ENCODE measurements at regions not wholly inside any gene's neighbourhood (a gene's known extent, or its start where the extent isn't known, plus 50 kb on each side); places are given as distances from the start of the nearest gene placed in this dataset.
"Not testable (repeated sequence)": the region's sequence is repeated elsewhere in the genome, so short reads cannot be mapped to it uniquely, and the experiment has no call there.

DNA sequence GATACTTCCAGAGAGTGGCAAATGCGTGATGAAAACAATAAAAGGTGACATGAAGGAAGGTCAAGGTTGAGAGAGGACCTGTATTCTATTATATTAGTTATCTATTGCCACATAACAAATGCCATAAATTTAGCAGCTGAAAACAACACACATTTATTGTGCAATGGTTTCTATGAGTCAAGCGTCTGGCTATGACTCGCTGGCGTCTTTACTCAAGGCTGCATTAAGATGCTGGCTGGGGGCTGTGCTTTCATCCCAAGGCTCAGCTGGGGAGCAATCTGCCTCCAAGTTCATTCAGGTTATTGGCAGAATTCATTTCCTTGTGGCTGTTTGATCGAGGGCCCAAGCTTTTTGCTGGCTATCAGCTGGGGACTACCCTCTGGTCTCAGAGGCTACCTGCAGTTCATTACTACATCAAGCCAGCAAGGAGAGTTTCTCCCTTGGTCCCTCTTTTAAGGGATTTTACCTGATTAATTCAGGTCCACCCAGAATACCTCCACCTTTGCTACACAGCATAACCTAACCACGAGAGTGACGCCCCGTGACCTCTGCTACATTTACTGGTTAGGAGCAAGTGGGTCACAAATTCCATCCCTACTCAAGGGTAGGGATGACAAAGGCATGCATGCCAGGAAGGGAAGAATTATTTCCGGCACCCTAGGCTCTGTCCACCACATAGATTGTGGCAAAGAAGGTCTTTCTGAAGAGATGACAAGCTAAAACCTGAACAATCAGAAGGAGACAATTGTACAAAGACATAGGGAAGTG is 549.1 kb downstream of the MN1 start:
- WGBS, 3 donors = 64 to 76% (median 76%) methylated on average over 9 of the region's 9 CpGs
- Histone ChIP-seq H3K4me1 (ENCODE audit: control insufficient read depth in 3 of 3, insufficient read depth in 2 of 3, low read depth in 1 of 3, low read length in 2 of 3) (no peaks in the 10 kb centered on the region), H3K27me3 (ENCODE audit: control insufficient read depth in 3 of 3, insufficient read depth in 3 of 3, low read length in 3 of 3) (peaks cover 0 to 2% (median 0%) of the 10 kb centered on the region in 3 donors), H3K36me3 (ENCODE audit: control insufficient read depth in 3 of 3, insufficient read depth in 2 of 3, low read depth in 1 of 3, low read length in 3 of 3) (no peaks in the 10 kb centered on the region), H3K9me3 (ENCODE audit: control insufficient read depth in 2 of 2, insufficient read depth in 1 of 2, low read depth in 1 of 2, low read length in 1 of 2) (peaks cover 0 to 26% of the 10 kb centered on the region in 2 donors), H3K4me3 (ENCODE audit: low read depth in 1 of 3, low read length in 3 of 3) (no peak overlapping the region), H3K27ac (ENCODE audit: low read depth in 1 of 3, low read length in 2 of 3) (no peak overlapping the region)
- peak; percentile 16 to 32 for DNase-seq
- FAIRE-seq = no peak

- Histone ChIP-seq H3K27ac (ENCODE audit: low read depth in 1 of 3, low read length in 2 of 3) (no peak overlapping the region), H3K9me3 (ENCODE audit: control insufficient read depth in 2 of 2, insufficient read depth in 1 of 2, low read depth in 1 of 2, low read length in 1 of 2) (peaks cover 0 to 26% of the 10 kb centered on the region in 2 donors), H3K27me3 (ENCODE audit: control insufficient read depth in 3 of 3, insufficient read depth in 3 of 3, low read length in 3 of 3) (peaks cover 0 to 2% (median 0%) of the 10 kb centered on the region in 3 donors), H3K4me1 (ENCODE audit: control insufficient read depth in 3 of 3, insufficient read depth in 2 of 3, low read depth in 1 of 3, low read length in 2 of 3) (no peaks in the 10 kb centered on the region), H3K4me3 (ENCODE audit: low read depth in 1 of 3, low read length in 3 of 3) (no peak overlapping the region), H3K36me3 (ENCODE audit: control insufficient read depth in 3 of 3, insufficient read depth in 2 of 3, low read depth in 1 of 3, low read length in 3 of 3) (no peaks in the 10 kb centered on the region)
- FAIRE-seq (no peak), DNase-seq (no peak)
- WGBS, 3 donors = 84 to 89% (median 84%) methylated on average over 9 of the region's 9 CpGs
Observed at GRCh38 chr22:27253108-27253902, 548.3 kb downstream of the MN1 start.

GRCh38 chr22:27254063-27254462 is 547.5 kb downstream of the MN1 start:
- not testable (repeated sequence) for H3K36me3 ChIP-seq (ENCODE audit: control insufficient read depth in 3 of 3, insufficient read depth in 2 of 3, low read depth in 1 of 3, low read length in 3 of 3); H3K4me3 ChIP-seq (ENCODE audit: low read depth in 1 of 3, low read length in 3 of 3); H3K27me3 ChIP-seq (ENCODE audit: control insufficient read depth in 3 of 3, insufficient read depth in 3 of 3, low read length in 3 of 3); FAIRE-seq; H3K27ac ChIP-seq (ENCODE audit: low read depth in 1 of 3, low read length in 2 of 3); DNase-seq; H3K4me1 ChIP-seq (ENCODE audit: control insufficient read depth in 3 of 3, insufficient read depth in 2 of 3, low read depth in 1 of 3, low read length in 2 of 3)
- WGBS, 3 donors = 75 to 86% (median 79%) methylated on average over 5 of the region's 5 CpGs
- peaks cover 0 to 26% of the 10 kb centered on the region in 2 donors for H3K9me3 ChIP-seq (ENCODE audit: control insufficient read depth in 2 of 2, insufficient read depth in 1 of 2, low read depth in 1 of 2, low read length in 1 of 2)

DNA sequence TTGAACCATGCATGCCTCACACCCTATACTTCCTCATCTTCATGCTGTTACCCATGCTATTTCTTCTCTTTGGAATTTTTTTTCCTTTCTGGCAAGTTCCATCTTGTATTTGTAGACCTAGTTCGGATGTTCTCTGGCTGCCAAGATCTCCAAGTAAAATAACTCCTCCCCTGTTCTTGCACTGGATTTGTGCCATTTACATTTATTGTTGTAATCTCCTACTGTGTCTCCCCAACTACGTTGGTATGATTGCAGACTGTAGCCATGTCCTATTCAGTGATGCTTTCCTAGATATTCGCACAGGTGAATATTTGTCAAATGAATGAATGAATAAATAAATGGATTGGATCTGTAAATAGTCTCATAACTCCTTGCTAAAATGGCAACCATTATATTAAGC is 546.0 kb downstream of the MN1 start:
- Histone ChIP-seq H3K27me3 (ENCODE audit: control insufficient read depth in 3 of 3, insufficient read depth in 3 of 3, low read length in 3 of 3) (peaks cover 0 to 8% (median 2%) of the 10 kb centered on the region in 3 donors), H3K4me1 (ENCODE audit: control insufficient read depth in 3 of 3, insufficient read depth in 2 of 3, low read depth in 1 of 3, low read length in 2 of 3) (no peaks in the 10 kb centered on the region), H3K27ac (ENCODE audit: low read depth in 1 of 3, low read length in 2 of 3) (no peak overlapping the region), H3K36me3 (ENCODE audit: control insufficient read depth in 3 of 3, insufficient read depth in 2 of 3, low read depth in 1 of 3, low read length in 3 of 3) (no peaks in the 10 kb centered on the region), H3K4me3 (ENCODE audit: low read depth in 1 of 3, low read length in 3 of 3) (no peak overlapping the region), H3K9me3 (ENCODE audit: control insufficient read depth in 2 of 2, insufficient read depth in 1 of 2, low read depth in 1 of 2, low read length in 1 of 2) (peaks cover 0 to 26% of the 10 kb centered on the region in 2 donors)
- no peak for DNase-seq
- no peak for FAIRE-seq
- WGBS, 3 donors = 67 to 79% (median 70%) methylated on average over 3 of the region's 3 CpGs

GRCh38 chr22:27257987-27258386 is 543.6 kb downstream of the MN1 start:
- FAIRE-seq = no peak

DNA sequence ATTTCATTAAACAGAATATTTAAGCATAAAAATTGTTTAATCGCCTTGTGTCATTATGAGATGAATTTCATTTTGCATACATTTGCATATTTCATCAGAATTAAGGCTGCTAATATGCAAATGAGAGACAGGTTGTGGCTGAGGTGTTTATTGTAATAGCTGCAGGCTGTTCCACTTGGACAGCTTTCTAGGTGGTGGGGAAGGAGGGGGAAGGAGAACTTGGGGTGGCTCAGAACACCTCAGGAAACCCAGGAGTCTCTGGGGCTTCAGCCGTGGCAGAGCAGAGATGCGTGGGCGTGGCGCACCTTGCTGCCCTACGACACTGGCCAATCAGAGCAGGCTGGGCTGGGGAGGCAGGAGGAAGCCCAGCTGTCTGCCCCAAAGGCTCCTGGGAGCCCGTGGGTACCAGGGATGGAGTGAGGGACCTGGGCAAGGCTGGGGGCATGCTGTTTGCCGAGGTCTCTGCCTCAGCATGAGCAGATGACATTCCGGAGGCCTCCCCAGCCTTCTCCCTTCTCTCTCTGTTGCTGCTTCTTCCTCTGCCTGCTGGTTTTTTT is 542.9 kb downstream of the MN1 start:
- no peaks in the 10 kb centered on the region for H3K4me1 ChIP-seq (ENCODE audit: control insufficient read depth in 3 of 3, insufficient read depth in 2 of 3, low read depth in 1 of 3, low read length in 2 of 3)
- peaks cover 0 to 19% of the 10 kb centered on the region in 2 donors for H3K9me3 ChIP-seq (ENCODE audit: control insufficient read depth in 2 of 2, insufficient read depth in 1 of 2, low read depth in 1 of 2, low read length in 1 of 2)
- H3K36me3 ChIP-seq (ENCODE audit: control insufficient read depth in 3 of 3, insufficient read depth in 2 of 3, low read depth in 1 of 3, low read length in 3 of 3) = no peaks in the 10 kb centered on the region
- no peak overlapping the region for H3K4me3 ChIP-seq (ENCODE audit: low read depth in 1 of 3, low read length in 3 of 3)
- FAIRE-seq (no peak), DNase-seq (no peak)
- peaks cover 0 to 8% (median 0%) of the 10 kb centered on the region in 3 donors for H3K27me3 ChIP-seq (ENCODE audit: control insufficient read depth in 3 of 3, insufficient read depth in 3 of 3, low read length in 3 of 3)
- 38 to 59% (median 43%) methylated on average over 9 of the region's 9 CpGs for WGBS, 3 donors
- H3K27ac ChIP-seq (ENCODE audit: low read depth in 1 of 3, low read length in 2 of 3) = no peak overlapping the region

More at GRCh38 chr22:27257987-27258386, 543.6 kb downstream of the MN1 start:
- H3K4me3 ChIP-seq (ENCODE audit: low read depth in 1 of 3, low read length in 3 of 3) = no peak overlapping the region
- WGBS, 3 donors = 67 to 74% (median 74%) methylated on average over 5 of the region's 5 CpGs
- peaks cover 0 to 19% of the 10 kb centered on the region in 2 donors for H3K9me3 ChIP-seq (ENCODE audit: control insufficient read depth in 2 of 2, insufficient read depth in 1 of 2, low read depth in 1 of 2, low read length in 1 of 2)
- no peak for DNase-seq
- no peak overlapping the region for H3K27ac ChIP-seq (ENCODE audit: low read depth in 1 of 3, low read length in 2 of 3)
- no peaks in the 10 kb centered on the region for H3K4me1 ChIP-seq (ENCODE audit: control insufficient read depth in 3 of 3, insufficient read depth in 2 of 3, low read depth in 1 of 3, low read length in 2 of 3)
- H3K27me3 ChIP-seq (ENCODE audit: control insufficient read depth in 3 of 3, insufficient read depth in 3 of 3, low read length in 3 of 3) = peaks cover 0 to 8% (median 0%) of the 10 kb centered on the region in 3 donors
- H3K36me3 ChIP-seq (ENCODE audit: control insufficient read depth in 3 of 3, insufficient read depth in 2 of 3, low read depth in 1 of 3, low read length in 3 of 3) = no peaks in the 10 kb centered on the region

DNA sequence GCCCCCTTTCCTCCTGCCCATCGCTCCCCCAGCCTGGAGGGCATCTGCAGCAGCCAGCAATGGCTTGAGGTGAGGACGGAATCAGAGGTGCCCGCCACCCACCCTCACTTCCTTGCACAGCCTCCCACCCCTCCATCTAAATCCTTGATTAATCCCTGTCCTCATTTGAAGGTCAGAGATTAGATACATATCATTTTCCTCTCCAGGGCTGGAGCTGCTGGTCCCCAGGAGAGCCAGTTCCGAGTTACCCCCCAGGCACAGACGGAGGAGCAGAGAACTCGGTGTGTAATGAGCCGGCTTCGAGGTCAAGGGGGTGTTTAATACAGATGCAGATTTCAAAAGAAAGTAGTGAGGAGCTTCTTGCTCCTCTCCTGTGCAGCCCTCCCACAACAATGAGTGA is 542.1 kb downstream of the MN1 start:
- WGBS, 3 donors = 54 to 64% (median 64%) methylated on average over 8 of the region's 8 CpGs
- Histone ChIP-seq H3K36me3 (ENCODE audit: control insufficient read depth in 3 of 3, insufficient read depth in 2 of 3, low read depth in 1 of 3, low read length in 3 of 3) (no peaks in the 10 kb centered on the region), H3K27ac (ENCODE audit: low read depth in 1 of 3, low read length in 2 of 3) (no peak overlapping the region), H3K27me3 (ENCODE audit: control insufficient read depth in 3 of 3, insufficient read depth in 3 of 3, low read length in 3 of 3) (peaks cover 0 to 8% (median 0%) of the 10 kb centered on the region in 3 donors), H3K4me3 (ENCODE audit: low read depth in 1 of 3, low read length in 3 of 3) (no peak overlapping the region), H3K9me3 (ENCODE audit: control insufficient read depth in 2 of 2, insufficient read depth in 1 of 2, low read depth in 1 of 2, low read length in 1 of 2) (peaks cover 0 to 19% of the 10 kb centered on the region in 2 donors), H3K4me1 (ENCODE audit: control insufficient read depth in 3 of 3, insufficient read depth in 2 of 3, low read depth in 1 of 3, low read length in 2 of 3) (no peaks in the 10 kb centered on the region)
- no peak for FAIRE-seq
- DNase-seq = no peak

GRCh38 chr22:27260087-27260698 is 541.4 kb downstream of the MN1 start:
- H3K27ac ChIP-seq (ENCODE audit: low read depth in 1 of 3, low read length in 2 of 3) = no peak overlapping the region
- H3K4me3 ChIP-seq (ENCODE audit: low read depth in 1 of 3, low read length in 3 of 3) = no peak overlapping the region
- peaks cover 0 to 12% of the 10 kb centered on the region in 2 donors for H3K9me3 ChIP-seq (ENCODE audit: control insufficient read depth in 2 of 2, insufficient read depth in 1 of 2, low read depth in 1 of 2, low read length in 1 of 2)
- DNase-seq (no peak), FAIRE-seq (no peak)
- 61 to 70% (median 67%) methylated on average over 6 of the region's 6 CpGs for WGBS, 3 donors
- no peaks in the 10 kb centered on the region for H3K4me1 ChIP-seq (ENCODE audit: control insufficient read depth in 3 of 3, insufficient read depth in 2 of 3, low read depth in 1 of 3, low read length in 2 of 3)
- no peaks in the 10 kb centered on the region for H3K36me3 ChIP-seq (ENCODE audit: control insufficient read depth in 3 of 3, insufficient read depth in 2 of 3, low read depth in 1 of 3, low read length in 3 of 3)
- peaks cover 0 to 8% (median 0%) of the 10 kb centered on the region in 3 donors for H3K27me3 ChIP-seq (ENCODE audit: control insufficient read depth in 3 of 3, insufficient read depth in 3 of 3, low read length in 3 of 3)
